CD4-positive, CD25-positive, alpha-beta regulatory T cell (primary cell): ENCODE measurements at regions not wholly inside any gene's neighbourhood (a gene's known extent, or its start where the extent isn't known, plus 50 kb on each side); places are given as distances from the start of the nearest gene placed in this dataset.

ENCODE experiments used
- ATAC-seq, 2 donors: fragments of 150-1000 bp; cut with Tn5 transposase; one replicate each; pipeline ENCODE4 v1.10.0; 2021; ENCODE audit warnings: low read depth in 2 of 2, moderate number of reproducible peaks in 2 of 2, moderate library complexity in 1 of 2
- DNase-seq, 3 donors: peaks; one replicate each; pipeline versions ENCODE4 v3.0.0 to v3.0.0-alpha.2; 2012 to 2022; ENCODE audit warnings: mixed read lengths in 1 of 3
- H3K27ac ChIP-seq: one replicate; pipeline ENCODE4 v1.7.0; 2013; ENCODE audit warnings: mild to moderate bottlenecking, low read length; ENCODE audit not compliant: insufficient read depth, poor library complexity, severe bottlenecking
- H3K27me3 ChIP-seq: one replicate; pipeline ENCODE4 v1.7.0; 2013; ENCODE audit warnings: low read length; ENCODE audit not compliant: control insufficient read depth, insufficient read depth
- H3K36me3 ChIP-seq: one replicate; pipeline ENCODE4 v1.7.0; 2013; ENCODE audit warnings: mild to moderate bottlenecking, low read length, moderate library complexity; ENCODE audit not compliant: control insufficient read depth, insufficient read depth
- H3K4me1 ChIP-seq: 2 replicates; pipeline ENCODE4 v1.7.0; 2013; ENCODE audit warnings: mild to moderate bottlenecking, low read length; ENCODE audit not compliant: insufficient read depth, control insufficient read depth, poor library complexity, severe bottlenecking
- H3K4me3 ChIP-seq: one replicate; pipeline ENCODE4 v1.7.0; 2013; ENCODE audit warnings: low read depth, mild to moderate bottlenecking, low read length, moderate library complexity
- H3K9me3 ChIP-seq, 2 experiments: 1 replicate in 1 of 2; 2 replicates in 1 of 2; pipeline ENCODE4 v1.7.0; 2013; ENCODE audit warnings: low read length in 2 of 2, mild to moderate bottlenecking in 1 of 2, moderate library complexity in 1 of 2; ENCODE audit not compliant: control insufficient read depth in 2 of 2
- H3K27ac Mint-ChIP-seq, 3 donors: one replicate each; pipeline ENCODE4 v1.8.0; 2020 to 2022; ENCODE audit warnings: mild to moderate bottlenecking in 3 of 3, mixed read lengths in 3 of 3, moderate library complexity in 2 of 3
- H3K27me3 Mint-ChIP-seq: one replicate; pipeline ENCODE4 v1.8.0; 2022; ENCODE audit warnings: mild to moderate bottlenecking, mixed read lengths
- H3K36me3 Mint-ChIP-seq: one replicate; pipeline ENCODE4 v1.8.0; 2020; ENCODE audit warnings: mixed read lengths
- H3K4me1 Mint-ChIP-seq, 4 donors: one replicate each; pipeline ENCODE4 v1.8.0; 2020 to 2022; ENCODE audit warnings: mixed read lengths in 4 of 4, mild to moderate bottlenecking in 1 of 4
- H3K4me3 Mint-ChIP-seq, 4 donors: one replicate each; pipeline ENCODE4 v1.8.0; 2020 to 2022; ENCODE audit warnings: mild to moderate bottlenecking in 4 of 4, mixed read lengths in 4 of 4, moderate library complexity in 3 of 4
- H3K9me3 Mint-ChIP-seq, 7 donors: one replicate each; pipeline ENCODE4 v1.8.0; 2020 to 2022; ENCODE audit warnings: mixed read lengths in 7 of 7, mild to moderate bottlenecking in 3 of 7, moderate library complexity in 2 of 7

GRCh38 chr7:149644754-149645153 is 128.6 kb downstream of the ZNF467 start:
- DNase-seq (no peak), ATAC-seq (no peak)
- Histone ChIP-seq H3K27me3 (peaks cover 3% of the 10 kb centered on the region), H3K36me3 (no peaks in the 10 kb centered on the region), H3K27ac (no peak overlapping the region), H3K4me3 (no peak overlapping the region), H3K4me1 (no peaks in the 10 kb centered on the region), H3K9me3 (no peaks in the 10 kb centered on the region)
- Mint-ChIP-seq H3K9me3 (peaks cover 0 to 2% (median 0%) of the 10 kb centered on the region in 7 donors), H3K4me1 (no peaks in the 10 kb centered on the region), H3K27me3 (peaks cover 31% of the 10 kb centered on the region), H3K27ac (no peak overlapping the region), H3K36me3 (no peaks in the 10 kb centered on the region), H3K4me3 (no peak overlapping the region)

- Histone ChIP-seq H3K27me3 (peaks cover 7% of the 10 kb centered on the region), H3K9me3 (no peaks in the 10 kb centered on the region), H3K4me1 (no peaks in the 10 kb centered on the region), H3K36me3 (no peaks in the 10 kb centered on the region), H3K27ac (no peak overlapping the region), H3K4me3 (no peak overlapping the region)
- Mint-ChIP-seq H3K4me1 (no peaks in the 10 kb centered on the region), H3K36me3 (no peaks in the 10 kb centered on the region), H3K27ac (no peak overlapping the region), H3K27me3 (peaks cover 30% of the 10 kb centered on the region), H3K9me3 (peaks cover 0 to 2% (median 0%) of the 10 kb centered on the region in 7 donors), H3K4me3 (no peak overlapping the region)
- ATAC-seq, result no peak
- DNase-seq, result no peak
Observed at GRCh38 chr7:149642589-149642988, 130.8 kb downstream of the ZNF467 start.

GRCh38 chr7:149638566-149639320 is 134.6 kb downstream of the ZNF467 start:
- Histone ChIP-seq H3K4me3 (no peak overlapping the region), H3K4me1 (no peaks in the 10 kb centered on the region), H3K27ac (no peak overlapping the region), H3K9me3 (no peaks in the 10 kb centered on the region), H3K27me3 (peaks cover 13% of the 10 kb centered on the region), H3K36me3 (no peaks in the 10 kb centered on the region)
- peaks cover 34% of the 10 kb centered on the region for H3K27me3 Mint-ChIP-seq
- no peak for DNase-seq
- no peak overlapping the region for H3K4me3 Mint-ChIP-seq
- no peaks in the 10 kb centered on the region for H3K4me1 Mint-ChIP-seq
- peak overlapping the region in 1 of 3 donors; percentile 21 for H3K27ac Mint-ChIP-seq
- H3K36me3 Mint-ChIP-seq, result no peaks in the 10 kb centered on the region
- H3K9me3 Mint-ChIP-seq, result no peaks in the 10 kb centered on the region
- no peak for ATAC-seq

GRCh38 chr7:149637911-149638565 is 135.3 kb downstream of the ZNF467 start:
- no peaks in the 10 kb centered on the region for H3K4me1 ChIP-seq
- H3K27ac ChIP-seq, result no peak overlapping the region
- H3K4me3 ChIP-seq, result no peak overlapping the region
- no peak for DNase-seq
- no peaks in the 10 kb centered on the region for H3K9me3 ChIP-seq
- no peaks in the 10 kb centered on the region for H3K36me3 ChIP-seq
- peak overlapping the region in 1 of 3 donors; percentile 21 for H3K27ac Mint-ChIP-seq
- H3K4me1 Mint-ChIP-seq, result no peaks in the 10 kb centered on the region
- no peak overlapping the region for H3K4me3 Mint-ChIP-seq
- peaks cover 13% of the 10 kb centered on the region for H3K27me3 ChIP-seq
- H3K36me3 Mint-ChIP-seq, result no peaks in the 10 kb centered on the region
- no peak for ATAC-seq
- no peaks in the 10 kb centered on the region for H3K9me3 Mint-ChIP-seq
- H3K27me3 Mint-ChIP-seq, result peaks cover 34% of the 10 kb centered on the region

DNA sequence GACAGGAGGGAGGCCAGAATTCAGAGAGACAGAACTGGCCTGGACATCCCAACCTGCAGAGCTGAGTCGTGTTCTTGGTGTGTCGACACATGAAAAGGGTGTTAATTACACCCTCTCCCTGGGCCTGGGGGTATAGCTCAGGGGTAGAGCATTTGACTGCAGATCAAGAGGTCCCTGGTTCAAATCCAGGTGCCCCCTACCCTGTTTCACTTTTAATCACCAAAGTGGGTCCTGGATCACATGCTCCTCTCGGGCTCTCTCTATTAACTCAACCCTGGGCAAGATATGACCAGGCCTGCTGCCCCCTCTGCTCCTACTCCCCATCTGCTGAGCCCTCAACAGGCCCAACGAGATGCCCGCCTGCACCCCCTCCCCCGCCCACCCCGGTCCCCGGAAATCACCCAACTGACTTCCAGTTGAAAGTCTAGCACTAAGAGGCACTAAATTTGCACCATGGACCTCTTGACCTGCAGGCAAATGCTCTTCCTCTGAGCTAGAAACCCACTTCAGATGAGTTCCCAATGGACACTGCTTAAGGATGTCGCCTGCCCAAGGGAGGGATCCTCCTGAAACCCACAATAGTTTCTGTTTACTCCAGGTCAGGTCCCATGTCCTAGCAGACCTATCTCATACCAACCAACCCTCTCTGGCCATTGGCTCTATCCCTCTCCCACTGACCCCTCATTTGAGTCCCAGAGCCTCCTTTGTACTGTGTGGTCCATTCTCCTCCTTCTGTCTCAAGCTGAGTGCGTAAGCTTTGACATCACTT is 137.6 kb downstream of the ZNF467 start:
- no peak for DNase-seq
- Histone ChIP-seq H3K4me3 (no peak overlapping the region), H3K27ac (no peak overlapping the region), H3K27me3 (peaks cover 15% of the 10 kb centered on the region), H3K4me1 (no peaks in the 10 kb centered on the region), H3K9me3 (no peaks in the 10 kb centered on the region), H3K36me3 (no peaks in the 10 kb centered on the region)
- peak overlapping the region in 1 of 3 donors; percentile 61 for H3K27ac Mint-ChIP-seq
- ATAC-seq, result no peak
- no peaks in the 10 kb centered on the region for H3K4me1 Mint-ChIP-seq
- peaks cover 26% of the 10 kb centered on the region for H3K27me3 Mint-ChIP-seq
- H3K36me3 Mint-ChIP-seq, result no peaks in the 10 kb centered on the region
- no peak overlapping the region for H3K4me3 Mint-ChIP-seq
- no peaks in the 10 kb centered on the region for H3K9me3 Mint-ChIP-seq

GRCh38 chr7:149633976-149634945 is 136.7 kb upstream of the ZNF746 start:
- Mint-ChIP-seq H3K36me3 (no peaks in the 10 kb centered on the region), H3K27me3 (peaks cover 21% of the 10 kb centered on the region), H3K9me3 (no peaks in the 10 kb centered on the region), H3K27ac (no peak overlapping the region), H3K4me1 (no peaks in the 10 kb centered on the region), H3K4me3 (no peak overlapping the region)
- Histone ChIP-seq H3K4me1 (no peaks in the 10 kb centered on the region), H3K27me3 (peaks cover 15% of the 10 kb centered on the region), H3K9me3 (no peaks in the 10 kb centered on the region), H3K27ac (no peak overlapping the region), H3K4me3 (no peak overlapping the region), H3K36me3 (no peaks in the 10 kb centered on the region)
- no peak for ATAC-seq
- DNase-seq, result no peak
